HCT116 (cell line): ENCODE measurements at regions not wholly inside any gene's neighbourhood (a gene's known extent, or its start where the extent isn't known, plus 50 kb on each side); places are given as distances from the start of the nearest gene placed in this dataset.

ENCODE experiments used
- POLR2A ChIP-seq: IDR thresholded peaks from 2 replicates; pipeline ENCODE4 v1.7.0; 2011; ENCODE audit warnings: borderline replicate concordance; ENCODE audit not compliant: insufficient read depth, insufficient read length; ENCODE audit errors: extremely low read depth
- YY1 ChIP-seq: IDR thresholded peaks from 2 replicates; pipeline ENCODE4 v1.6.1; 2011; ENCODE audit warnings: low read length, low read depth, moderate library complexity, mild to moderate bottlenecking; ENCODE audit not compliant: insufficient replicate concordance; ENCODE audit errors: extremely low read depth
- TF ChIP-seq, protein P1 (sequence below), 3 experiments: fragments of 200-600 bp in 1 of 3; sonication (generic) in 1 of 3; IDR thresholded peaks in 2 of 3; conservative IDR thresholded peaks in 1 of 3; 2 replicates each; pipeline ENCODE4 v1.5.1; 2012 to 2017; ENCODE audit warnings: low read depth in 2 of 3, low read length in 2 of 3, antibody characterized with exemption in 1 of 3, borderline replicate concordance in 1 of 3, control low read depth in 1 of 3, mild to moderate bottlenecking in 1 of 3, mixed read lengths in 1 of 3, mixed run types in 1 of 3, moderate library complexity in 1 of 3; ENCODE audit not compliant: insufficient read depth in 1 of 3
- TF ChIP-seq, protein P2 (sequence below): IDR thresholded peaks from 2 replicates; pipeline ENCODE4 v1.6.1; 2012; ENCODE audit warnings: low read depth
- TF ChIP-seq, protein P3 (sequence below): IDR thresholded peaks from 2 replicates; pipeline ENCODE4 v1.6.1; 2012

DNA sequence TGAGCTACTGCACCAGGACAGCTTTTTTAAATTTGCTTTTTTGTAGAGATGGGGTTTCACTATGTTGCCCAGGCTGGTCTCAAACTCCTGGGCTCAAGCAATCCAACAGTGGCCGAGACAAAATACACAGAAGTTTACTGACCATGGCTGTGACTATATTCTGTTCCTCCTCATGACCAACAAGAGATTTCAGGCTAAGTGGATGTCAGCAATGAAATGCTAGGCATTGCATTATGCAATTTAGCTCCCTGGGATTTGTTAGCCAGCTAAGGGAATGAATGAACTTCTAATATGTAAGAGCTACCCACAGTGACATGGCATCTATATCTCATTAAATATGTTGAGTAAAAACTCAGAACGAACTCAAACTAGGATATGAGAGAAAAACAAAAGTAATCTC, 81.9 kb upstream of the MBOAT2 start:
- TF ChIP-seq, protein P1, sequence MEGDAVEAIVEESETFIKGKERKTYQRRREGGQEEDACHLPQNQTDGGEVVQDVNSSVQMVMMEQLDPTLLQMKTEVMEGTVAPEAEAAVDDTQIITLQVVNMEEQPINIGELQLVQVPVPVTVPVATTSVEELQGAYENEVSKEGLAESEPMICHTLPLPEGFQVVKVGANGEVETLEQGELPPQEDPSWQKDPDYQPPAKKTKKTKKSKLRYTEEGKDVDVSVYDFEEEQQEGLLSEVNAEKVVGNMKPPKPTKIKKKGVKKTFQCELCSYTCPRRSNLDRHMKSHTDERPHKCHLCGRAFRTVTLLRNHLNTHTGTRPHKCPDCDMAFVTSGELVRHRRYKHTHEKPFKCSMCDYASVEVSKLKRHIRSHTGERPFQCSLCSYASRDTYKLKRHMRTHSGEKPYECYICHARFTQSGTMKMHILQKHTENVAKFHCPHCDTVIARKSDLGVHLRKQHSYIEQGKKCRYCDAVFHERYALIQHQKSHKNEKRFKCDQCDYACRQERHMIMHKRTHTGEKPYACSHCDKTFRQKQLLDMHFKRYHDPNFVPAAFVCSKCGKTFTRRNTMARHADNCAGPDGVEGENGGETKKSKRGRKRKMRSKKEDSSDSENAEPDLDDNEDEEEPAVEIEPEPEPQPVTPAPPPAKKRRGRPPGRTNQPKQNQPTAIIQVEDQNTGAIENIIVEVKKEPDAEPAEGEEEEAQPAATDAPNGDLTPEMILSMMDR (IDR thresholded peaks at IDR 0.05 in 2 of 3, conservative IDR thresholded peaks at IDR 0.05 in 1 of 3; ENCODE audit: borderline replicate concordance in 1 of 3, insufficient read depth in 1 of 3, low read depth in 2 of 3, low read length in 2 of 3) = no peak
- TF ChIP-seq, protein P2, sequence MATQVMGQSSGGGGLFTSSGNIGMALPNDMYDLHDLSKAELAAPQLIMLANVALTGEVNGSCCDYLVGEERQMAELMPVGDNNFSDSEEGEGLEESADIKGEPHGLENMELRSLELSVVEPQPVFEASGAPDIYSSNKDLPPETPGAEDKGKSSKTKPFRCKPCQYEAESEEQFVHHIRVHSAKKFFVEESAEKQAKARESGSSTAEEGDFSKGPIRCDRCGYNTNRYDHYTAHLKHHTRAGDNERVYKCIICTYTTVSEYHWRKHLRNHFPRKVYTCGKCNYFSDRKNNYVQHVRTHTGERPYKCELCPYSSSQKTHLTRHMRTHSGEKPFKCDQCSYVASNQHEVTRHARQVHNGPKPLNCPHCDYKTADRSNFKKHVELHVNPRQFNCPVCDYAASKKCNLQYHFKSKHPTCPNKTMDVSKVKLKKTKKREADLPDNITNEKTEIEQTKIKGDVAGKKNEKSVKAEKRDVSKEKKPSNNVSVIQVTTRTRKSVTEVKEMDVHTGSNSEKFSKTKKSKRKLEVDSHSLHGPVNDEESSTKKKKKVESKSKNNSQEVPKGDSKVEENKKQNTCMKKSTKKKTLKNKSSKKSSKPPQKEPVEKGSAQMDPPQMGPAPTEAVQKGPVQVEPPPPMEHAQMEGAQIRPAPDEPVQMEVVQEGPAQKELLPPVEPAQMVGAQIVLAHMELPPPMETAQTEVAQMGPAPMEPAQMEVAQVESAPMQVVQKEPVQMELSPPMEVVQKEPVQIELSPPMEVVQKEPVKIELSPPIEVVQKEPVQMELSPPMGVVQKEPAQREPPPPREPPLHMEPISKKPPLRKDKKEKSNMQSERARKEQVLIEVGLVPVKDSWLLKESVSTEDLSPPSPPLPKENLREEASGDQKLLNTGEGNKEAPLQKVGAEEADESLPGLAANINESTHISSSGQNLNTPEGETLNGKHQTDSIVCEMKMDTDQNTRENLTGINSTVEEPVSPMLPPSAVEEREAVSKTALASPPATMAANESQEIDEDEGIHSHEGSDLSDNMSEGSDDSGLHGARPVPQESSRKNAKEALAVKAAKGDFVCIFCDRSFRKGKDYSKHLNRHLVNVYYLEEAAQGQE = no peak
- TF ChIP-seq POLR2A (no peak), YY1 (no peak)
- TF ChIP-seq, protein P3, sequence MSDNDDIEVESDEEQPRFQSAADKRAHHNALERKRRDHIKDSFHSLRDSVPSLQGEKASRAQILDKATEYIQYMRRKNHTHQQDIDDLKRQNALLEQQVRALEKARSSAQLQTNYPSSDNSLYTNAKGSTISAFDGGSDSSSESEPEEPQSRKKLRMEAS = no peak
